HepG2 (cell line): ENCODE measurements at regions not wholly inside any gene's neighbourhood (a gene's known extent, or its start where the extent isn't known, plus 50 kb on each side); places are given as distances from the start of the nearest gene placed in this dataset.

Source experiments
- ATAC-seq: fragments of 200-7000 bp; cut with Tn5 transposase; 3 replicates; pipeline ENCODE4 v1.9.1; 2020; ENCODE audit warnings: mild to moderate bottlenecking, moderate library complexity
- BruUV-seq: library from RNA; stranded (reverse); fragments of 400-500 nt; replicated peaks from 2 replicates; lab custom pipeline; 2021; lab: Mats Ljungman, UMichigan
- CTCF ChIA-PET: fragments of 300-600 bp; formaldehyde crosslinking; extraction: SDS; loops from one replicate; lab custom pipeline; 2021; ENCODE audit warnings: low total read pairs, inconsistent platforms, low intra/inter-chr PET ratio; lab: Yijun Ruan, JAX
- POLR2A ChIA-PET: fragments of 350-600 bp; sonication (Branson Sonifier 250); formaldehyde crosslinking; loops from one replicate; lab custom pipeline; 2020; ENCODE audit warnings: antibody characterized with exemption, inconsistent platforms; lab: Yijun Ruan, JAX
- DNase-seq: peaks from one replicate; pipeline ENCODE4 v3.0.0-alpha.2; 2015; ENCODE audit warnings: low spot score
- FAIRE-seq: peaks from 3 replicates; lab custom pipeline; 2011; peaks lifted over from hg19 to GRCh38; lab: Jason Lieb, UNC
- H2AFZ ChIP-seq: one replicate; pipeline ENCODE4 v1.6.1; 2011; ENCODE audit warnings: low read length, inconsistent platforms
- H3K27ac ChIP-seq: fragments of 300-600 bp; 3 replicates; pipeline ENCODE4 v1.8.0; 2011; ENCODE audit warnings: mixed run types, mild to moderate bottlenecking, mixed read lengths, low read length, inconsistent platforms; ENCODE audit not compliant: insufficient read depth; ENCODE audit errors: extremely low read length
- H3K27me3 ChIP-seq, 2 experiments: fragments of 200-600 bp in 1 of 2; 2 replicates in 1 of 2; 3 replicates in 1 of 2; pipeline versions ENCODE4 v1.6.0 to v1.8.0; 2011; ENCODE audit warnings: low read length in 2 of 2, mild to moderate bottlenecking in 2 of 2, moderate library complexity in 2 of 2, inconsistent platforms in 1 of 2; ENCODE audit not compliant: insufficient read depth in 2 of 2, control insufficient read depth in 1 of 2
- H3K36me3 ChIP-seq, 2 experiments: fragments of 200-600 bp in 1 of 2; replicated peaks in 1 of 2; 2 replicates in 1 of 2; 3 replicates in 1 of 2; pipeline versions ENCODE4 v1.5.1 to v1.8.0; 2011; ENCODE audit warnings: low read length in 2 of 2, inconsistent platforms in 1 of 2; ENCODE audit not compliant: insufficient read depth in 2 of 2, control insufficient read depth in 1 of 2
- H3K4me1 ChIP-seq: 2 replicates; pipeline ENCODE4 v1.5.1; 2012; ENCODE audit warnings: low read length, inconsistent platforms; ENCODE audit not compliant: insufficient read depth
- H3K4me2 ChIP-seq: 2 replicates; pipeline ENCODE4 v1.6.0; 2011; ENCODE audit warnings: low read depth, low read length, inconsistent platforms
- H3K4me3 ChIP-seq, 3 experiments: fragments of 200-600 bp in 1 of 3; sonication (generic), shearing (Covaris generic) in 1 of 3; replicated peaks in 1 of 3; 2 replicates each; pipeline ENCODE4 v1.5.1; 2011 to 2016; ENCODE audit warnings: low read length in 3 of 3, inconsistent platforms in 2 of 3, low read depth in 2 of 3, mild to moderate bottlenecking in 2 of 3, control low read depth in 1 of 3, mixed read lengths in 1 of 3; ENCODE audit not compliant: insufficient read depth in 1 of 3
- H3K79me2 ChIP-seq: one replicate; pipeline ENCODE4 v1.6.1; 2011; ENCODE audit warnings: low read length, inconsistent platforms; ENCODE audit not compliant: insufficient read depth
- H3K9ac ChIP-seq: 2 replicates; pipeline ENCODE4 v1.6.0; 2011; ENCODE audit warnings: mild to moderate bottlenecking, low read depth, low read length, inconsistent platforms; ENCODE audit not compliant: insufficient read depth
- H3K9me3 ChIP-seq: 2 replicates; pipeline ENCODE4 v1.5.1; 2012; ENCODE audit warnings: mild to moderate bottlenecking, low read length
- H4K20me1 ChIP-seq: 2 replicates; pipeline ENCODE4 v1.6.0; 2011; ENCODE audit warnings: inconsistent platforms, mild to moderate bottlenecking, low read length, moderate library complexity; ENCODE audit not compliant: insufficient read depth
- EEA1 ChIP-seq: sonication (generic); formaldehyde crosslinking; IDR thresholded peaks from 2 replicates; pipeline ENCODE4 v1.5.1; 2020; ENCODE audit warnings: mild to moderate bottlenecking, missing genetic modification reagents, borderline replicate concordance
- ETS1 ChIP-seq: sonication (generic); formaldehyde crosslinking; IDR thresholded peaks from 2 replicates; pipeline ENCODE4 v1.4.0; 2020; ENCODE audit warnings: missing genetic modification reagents
- ETV6 ChIP-seq: sonication (generic); formaldehyde crosslinking; conservative IDR thresholded peaks from 2 replicates; pipeline ENCODE4 v1.4.0; 2020; ENCODE audit warnings: missing genetic modification reagents
- FUBP1 ChIP-seq: sonication (generic); formaldehyde crosslinking; IDR thresholded peaks from 2 replicates; pipeline ENCODE4 v1.5.1; 2020; ENCODE audit warnings: missing genetic modification reagents, mild to moderate bottlenecking, borderline replicate concordance
- JUN ChIP-seq: sonication (generic); formaldehyde crosslinking; IDR thresholded peaks from 2 replicates; pipeline ENCODE4 v1.4.0; 2020; ENCODE audit warnings: mild to moderate bottlenecking, missing genetic modification reagents
- MED1 ChIP-seq: sonication (generic); formaldehyde crosslinking; IDR thresholded peaks from 2 replicates; pipeline ENCODE4 v1.4.0; 2020; ENCODE audit warnings: missing genetic modification reagents
- TEAD3 ChIP-seq: optimal IDR thresholded peaks from 2 replicates; pipeline ENCODE3; 2016; ENCODE audit warnings: borderline replicate concordance
- TFE3 ChIP-seq: IDR thresholded peaks from 2 replicates; pipeline ENCODE4 v1.6.1; 2016
- ZNF281 ChIP-seq: sonication (generic); formaldehyde crosslinking; IDR thresholded peaks from 2 replicates; pipeline ENCODE4 v1.4.0; 2020; ENCODE audit warnings: missing genetic modification reagents, borderline replicate concordance
- ZNF644 ChIP-seq: IDR thresholded peaks from 2 replicates; pipeline ENCODE4 v1.6.1; 2016; ENCODE audit warnings: low read depth
- WGBS: methylation state at CpG from one replicate; pipeline ENCODE4 v1.1.6; 2017; ENCODE audit warnings: low lambda C conversion rate; 5-methylcytosine and 5-hydroxymethylcytosine counted together
- in situ Hi-C: cut with HindIII; loops from 2 replicates; pipeline ENCODE4 v1.10.0; 2017; ENCODE audit warnings: low pct_unique_long_range_greater_than_20kb; ENCODE audit not compliant: extremely low pct_ligation_motif_present
- intact Hi-C: fragments of 100-400 bp; cut with micrococcal nuclease; formaldehyde crosslinking; loops from one replicate; pipeline ENCODE4 v1.10.0; 2022; ENCODE audit not compliant: unreplicated experiment

GRCh38 chr6:170011204-170012036 lies 260.0 kb downstream of the ERMARD start (continued):
- TF ChIP-seq ETS1 (CRISPR knock-in tag), result no peak
- TF ChIP-seq ZNF281, result no peak

GRCh38 chr6:170010665-170011203 lies 259.3 kb downstream of the ERMARD start:
- DNase-seq (no peak), FAIRE-seq (no peak), ATAC-seq (no peak)
- Histone ChIP-seq H3K4me3 (no peak overlapping the region), H3K4me2 (no peak overlapping the region), H4K20me1 (no peaks in the 10 kb centered on the region), H3K27me3 (peaks cover 6 to 55% of the 10 kb centered on the region in 2 experiments), H3K4me1 (no peaks in the 10 kb centered on the region), H3K27ac (no peak overlapping the region), H3K79me2 (no peaks in the 10 kb centered on the region), H3K9ac (no peak overlapping the region), H2AFZ (no peak overlapping the region), H3K36me3 (no peaks in the 10 kb centered on the region), H3K9me3 (no peaks in the 10 kb centered on the region)
- in situ Hi-C loops, result no loop called here
- BruUV-seq, result no TSS peak
- ChIA-PET POLR2A (no interaction called here), CTCF (no interaction called here)
- intact Hi-C loops, result no loop called here
- TF ChIP-seq ZNF644, result no peak
- no peak for TF ChIP-seq FUBP1
- no peak for TF ChIP-seq TFE3
- no peak for TF ChIP-seq TEAD3 (CRISPR knock-in tag)
- no peak for TF ChIP-seq JUN (CRISPR knock-in tag)
- no peak for TF ChIP-seq MED1 (CRISPR knock-in tag)
- no peak for TF ChIP-seq EEA1 (CRISPR knock-in tag)
- no peak for TF ChIP-seq ETV6 (CRISPR knock-in tag)
- WGBS, result 64% methylated on average over 13 of the region's 13 CpGs
